Neural crest cell (in vitro differentiated cells): ENCODE measurements at regions not wholly inside any gene's neighbourhood (a gene's known extent, or its start where the extent isn't known, plus 50 kb on each side); places are given as distances from the start of the nearest gene placed in this dataset.
A peak's percentile ranks its signal among the peaks of the same experiment; 100 is the strongest.

ENCODE experiments used
- DNase-seq: peaks from one replicate; pipeline ENCODE4 v3.0.0; 2021; ENCODE audit warnings: low read depth, mixed read lengths, low spot score
- H3K27ac Mint-ChIP-seq: one replicate; pipeline ENCODE4 v1.8.0; 2021; ENCODE audit warnings: mild to moderate bottlenecking, mixed read lengths; ENCODE audit not compliant: unreplicated experiment
- H3K27me3 Mint-ChIP-seq: 2 replicates; pipeline ENCODE4 v1.8.0; 2021; ENCODE audit warnings: low read depth, mild to moderate bottlenecking, mixed read lengths
- H3K36me3 Mint-ChIP-seq: 2 replicates; pipeline ENCODE4 v1.8.0; 2021; ENCODE audit warnings: low read depth, mild to moderate bottlenecking, mixed read lengths
- H3K4me1 Mint-ChIP-seq: 2 replicates; pipeline ENCODE4 v1.8.0; 2021; ENCODE audit warnings: mixed read lengths
- H3K4me3 Mint-ChIP-seq: one replicate; pipeline ENCODE4 v1.8.0; 2021; ENCODE audit warnings: mild to moderate bottlenecking, mixed read lengths
- H3K9me3 Mint-ChIP-seq: 2 replicates; pipeline ENCODE4 v1.8.0; 2021; ENCODE audit warnings: mixed read lengths
- CTCF ChIP-seq: fragments of 200-600 bp; sonication (generic); conservative IDR thresholded peaks from 2 replicates; pipeline ENCODE4 v1.5.0; 2021; ENCODE audit warnings: antibody characterized with exemption, mild to moderate bottlenecking

DNA sequence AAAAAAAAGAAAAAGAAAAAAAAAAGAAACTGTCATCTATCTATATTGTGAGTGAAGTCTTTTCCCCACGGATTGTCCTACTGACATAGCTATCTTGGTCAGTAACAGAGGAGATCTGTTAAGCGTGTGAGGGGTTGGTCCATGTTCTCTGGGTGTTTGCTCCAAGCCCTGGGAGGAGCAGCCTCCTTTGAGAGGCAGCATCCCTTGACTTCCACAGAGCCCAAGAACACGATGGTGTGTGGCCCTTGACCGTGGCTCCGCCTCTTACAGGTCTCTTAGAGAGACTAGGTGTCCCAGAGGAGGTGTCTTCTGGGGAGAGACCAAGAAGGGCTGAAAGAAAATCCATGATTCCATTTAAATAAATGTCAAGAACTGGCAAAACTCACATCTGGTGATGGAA, 60.1 kb upstream of the GTSF1L start:
- Mint-ChIP-seq H3K4me3 (no peak overlapping the region), H3K27ac (no peak overlapping the region), H3K4me1 (no peaks in the 10 kb centered on the region), H3K27me3 (peaks cover 5% of the 10 kb centered on the region), H3K36me3 (peaks cover under 1% of the 10 kb centered on the region), H3K9me3 (peaks cover under 1% of the 10 kb centered on the region)
- DNase-seq = no peak
- TF ChIP-seq CTCF = no peak

GRCh38 chr20:43781215-43781614, 54.4 kb upstream of the GTSF1L start:
- H3K9me3 Mint-ChIP-seq = peaks cover 6% of the 10 kb centered on the region

DNA sequence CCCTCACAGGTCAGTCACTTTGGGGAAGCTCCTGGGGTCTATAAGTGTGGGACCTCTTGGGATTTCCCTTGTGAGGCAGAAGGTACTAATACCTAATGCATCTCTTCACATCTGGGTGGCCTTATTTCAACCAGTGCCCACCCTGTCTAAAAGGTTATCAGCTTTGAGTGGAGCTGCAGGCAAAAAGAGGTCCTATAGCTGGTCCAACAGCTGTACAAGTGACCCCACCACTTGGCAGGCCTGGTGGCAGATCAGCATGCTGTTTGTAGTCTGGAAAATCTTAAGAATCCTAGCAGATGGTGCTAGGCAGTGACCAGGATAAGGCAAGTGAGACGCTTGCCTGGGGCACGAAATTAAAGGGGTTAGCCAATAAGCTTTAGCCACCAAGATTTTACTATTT, 51.6 kb upstream of the GTSF1L start:
- Mint-ChIP-seq H3K36me3 (peaks cover 2% of the 10 kb centered on the region), H3K4me3 (no peak overlapping the region), H3K9me3 (peaks cover 6% of the 10 kb centered on the region), H3K27me3 (peaks cover 22% of the 10 kb centered on the region), H3K4me1 (no peaks in the 10 kb centered on the region), H3K27ac (no peak overlapping the region)
- DNase-seq = no peak
- TF ChIP-seq CTCF = no peak

More at GRCh38 chr20:43781215-43781614, 54.4 kb upstream of the GTSF1L start:
- peak overlapping the region; percentile 57 for H3K27ac Mint-ChIP-seq
- peaks cover 2% of the 10 kb centered on the region for H3K36me3 Mint-ChIP-seq
- no peak for DNase-seq
- H3K4me1 Mint-ChIP-seq = no peaks in the 10 kb centered on the region
- H3K4me3 Mint-ChIP-seq = no peak overlapping the region
- H3K27me3 Mint-ChIP-seq = peaks cover 10% of the 10 kb centered on the region
- TF ChIP-seq CTCF = no peak

GRCh38 chr20:43776691-43777090, 49.9 kb upstream of the GTSF1L start:
- Mint-ChIP-seq H3K4me1 (no peaks in the 10 kb centered on the region), H3K9me3 (peaks cover 6% of the 10 kb centered on the region), H3K27me3 (peaks cover 29% of the 10 kb centered on the region), H3K27ac (no peak overlapping the region), H3K4me3 (no peak overlapping the region), H3K36me3 (peaks cover 2% of the 10 kb centered on the region)
- TF ChIP-seq CTCF = no peak
- no peak for DNase-seq
